IPS-18a (cell line): ENCODE measurements at regions not wholly inside any gene's neighbourhood (a gene's known extent, or its start where the extent isn't known, plus 50 kb on each side); places are given as distances from the start of the nearest gene placed in this dataset.

Experiments
- H3K27ac ChIP-seq: one replicate; pipeline ENCODE4 v1.5.1; 2013; ENCODE audit warnings: low read length
- H3K27me3 ChIP-seq: one replicate; pipeline ENCODE4 v1.6.1; 2013; ENCODE audit warnings: mild to moderate bottlenecking, low read length; ENCODE audit not compliant: control insufficient read depth, insufficient read depth
- H3K36me3 ChIP-seq: one replicate; pipeline ENCODE4 v1.6.1; 2013; ENCODE audit warnings: low read depth, low read length; ENCODE audit not compliant: control insufficient read depth
- H3K4me1 ChIP-seq: one replicate; pipeline ENCODE4 v1.6.1; 2013; ENCODE audit warnings: low read depth, low read length; ENCODE audit not compliant: control insufficient read depth
- H3K4me3 ChIP-seq: one replicate; pipeline ENCODE4 v1.5.1; 2013; ENCODE audit warnings: low read length
- H3K9ac ChIP-seq: one replicate; pipeline ENCODE4 v1.6.1; 2013; ENCODE audit warnings: mild to moderate bottlenecking, low read length, moderate library complexity
- H3K9me3 ChIP-seq: one replicate; pipeline ENCODE4 v1.6.1; 2013; ENCODE audit warnings: low read depth, low read length; ENCODE audit not compliant: control insufficient read depth

GRCh38 chr2:217568289-217568971, 434.4 kb downstream of the TNS1 start:
- no peaks in the 10 kb centered on the region for H3K27me3 ChIP-seq
- no peak overlapping the region for H3K9ac ChIP-seq
- no peak overlapping the region for H3K27ac ChIP-seq
- no peaks in the 10 kb centered on the region for H3K9me3 ChIP-seq
- no peaks in the 10 kb centered on the region for H3K4me1 ChIP-seq
- no peak overlapping the region for H3K4me3 ChIP-seq
- H3K36me3 ChIP-seq = no peaks in the 10 kb centered on the region

- no peak overlapping the region for H3K4me3 ChIP-seq
- no peak overlapping the region for H3K9ac ChIP-seq
- no peak overlapping the region for H3K27ac ChIP-seq
Measured at GRCh38 chr2:217563565-217563964, 439.2 kb downstream of the TNS1 start.

GRCh38 chr2:217562871-217563480, 439.8 kb downstream of the TNS1 start:
- H3K4me1 ChIP-seq = no peaks in the 10 kb centered on the region

More at GRCh38 chr2:217563565-217563964, 439.2 kb downstream of the TNS1 start:
- no peaks in the 10 kb centered on the region for H3K36me3 ChIP-seq
- H3K9me3 ChIP-seq = no peaks in the 10 kb centered on the region
- no peaks in the 10 kb centered on the region for H3K27me3 ChIP-seq
- no peaks in the 10 kb centered on the region for H3K4me1 ChIP-seq

GRCh38 chr2:217559084-217559483, 443.7 kb downstream of the TNS1 start:
- no peak overlapping the region for H3K9ac ChIP-seq
- peaks cover 4% of the 10 kb centered on the region for H3K4me1 ChIP-seq
- no peaks in the 10 kb centered on the region for H3K36me3 ChIP-seq
- H3K9me3 ChIP-seq = no peaks in the 10 kb centered on the region
- H3K27ac ChIP-seq = no peak overlapping the region
- H3K27me3 ChIP-seq = no peaks in the 10 kb centered on the region
- H3K4me3 ChIP-seq = no peak overlapping the region

More at GRCh38 chr2:217562871-217563480, 439.8 kb downstream of the TNS1 start:
- Histone ChIP-seq H3K27me3 (no peaks in the 10 kb centered on the region), H3K36me3 (no peaks in the 10 kb centered on the region), H3K4me3 (no peak overlapping the region), H3K9ac (no peak overlapping the region), H3K9me3 (no peaks in the 10 kb centered on the region), H3K27ac (no peak overlapping the region)

- Histone ChIP-seq H3K4me1 (peaks cover 18% of the 10 kb centered on the region), H3K27ac (no peak overlapping the region), H3K27me3 (no peaks in the 10 kb centered on the region), H3K36me3 (no peaks in the 10 kb centered on the region), H3K4me3 (no peak overlapping the region), H3K9me3 (no peaks in the 10 kb centered on the region), H3K9ac (no peak overlapping the region)
Measured at GRCh38 chr2:217555081-217555876, 447.5 kb downstream of the TNS1 start.

GRCh38 chr2:217553679-217554078, 449.1 kb downstream of the TNS1 start:
- Histone ChIP-seq H3K27ac (no peak overlapping the region), H3K4me3 (no peak overlapping the region), H3K27me3 (no peaks in the 10 kb centered on the region), H3K4me1 (peaks cover 18% of the 10 kb centered on the region), H3K36me3 (no peaks in the 10 kb centered on the region), H3K9me3 (no peaks in the 10 kb centered on the region), H3K9ac (no peak overlapping the region)

- H3K4me1 ChIP-seq = peaks cover 18% of the 10 kb centered on the region
- no peaks in the 10 kb centered on the region for H3K36me3 ChIP-seq
- H3K27ac ChIP-seq = no peak overlapping the region
- no peak overlapping the region for H3K9ac ChIP-seq
- no peaks in the 10 kb centered on the region for H3K9me3 ChIP-seq
- H3K27me3 ChIP-seq = no peaks in the 10 kb centered on the region
- H3K4me3 ChIP-seq = no peak overlapping the region
Measured at GRCh38 chr2:217553202-217553601, 449.6 kb downstream of the TNS1 start.

GRCh38 chr2:217552081-217552480, 450.7 kb downstream of the TNS1 start:
- H3K9ac ChIP-seq = no peak overlapping the region
- no peak overlapping the region for H3K27ac ChIP-seq

GRCh38 chr2:217551252-217551899, 451.4 kb downstream of the TNS1 start:
- H3K27ac ChIP-seq = no peak overlapping the region
- no peaks in the 10 kb centered on the region for H3K36me3 ChIP-seq
- no peak overlapping the region for H3K9ac ChIP-seq

More at GRCh38 chr2:217552081-217552480, 450.7 kb downstream of the TNS1 start:
- H3K27me3 ChIP-seq = no peaks in the 10 kb centered on the region
- H3K36me3 ChIP-seq = no peaks in the 10 kb centered on the region
- H3K4me3 ChIP-seq = no peak overlapping the region
- peaks cover 18% of the 10 kb centered on the region for H3K4me1 ChIP-seq
- no peaks in the 10 kb centered on the region for H3K9me3 ChIP-seq

GRCh38 chr2:217539126-217539525, 463.7 kb downstream of the TNS1 start:
- no peaks in the 10 kb centered on the region for H3K4me1 ChIP-seq
- no peaks in the 10 kb centered on the region for H3K36me3 ChIP-seq
- H3K4me3 ChIP-seq = no peak overlapping the region
- no peaks in the 10 kb centered on the region for H3K27me3 ChIP-seq
- H3K27ac ChIP-seq = no peak overlapping the region
- no peak overlapping the region for H3K9ac ChIP-seq
- peaks cover 2% of the 10 kb centered on the region for H3K9me3 ChIP-seq

More at GRCh38 chr2:217551252-217551899, 451.4 kb downstream of the TNS1 start:
- Histone ChIP-seq H3K4me1 (peaks cover 18% of the 10 kb centered on the region), H3K27me3 (no peaks in the 10 kb centered on the region), H3K4me3 (no peak overlapping the region), H3K9me3 (peaks cover 5% of the 10 kb centered on the region)

- H3K4me1 ChIP-seq = no peaks in the 10 kb centered on the region
- no peaks in the 10 kb centered on the region for H3K36me3 ChIP-seq
- H3K9ac ChIP-seq = no peak overlapping the region
- H3K27ac ChIP-seq = no peak overlapping the region
- no peaks in the 10 kb centered on the region for H3K27me3 ChIP-seq
- H3K4me3 ChIP-seq = no peak overlapping the region
- no peaks in the 10 kb centered on the region for H3K9me3 ChIP-seq
Measured at GRCh38 chr2:217538719-217539118, 464.1 kb downstream of the TNS1 start.
